ENCODE measurements at regions not wholly inside any gene's neighbourhood (a gene's known extent, or its start where the extent isn't known, plus 50 kb on each side); places are given as distances from the start of the nearest gene placed in this dataset.

- no peak for TF ChIP-seq POLR2A (IDR thresholded peaks at IDR 0.05)
- no peak for TF ChIP-seq POLR2AphosphoS5 (IDR thresholded peaks at IDR 0.05)
- TF ChIP-seq EP300 (IDR thresholded peaks at IDR 0.05; ENCODE audit: low read depth), result no peak
- whole genome bisulfite sequencing, 2 donors (ENCODE audit: low coverage in 1 of 2), result 50 to 74% methylated on average over 1 of the region's 1 CpG
- no peak overlapping the region for H3K27ac ChIP-seq
- no peaks in the 10 kb centered on the region for H3K9me3 ChIP-seq
- intact Hi-C loops (cut with DNase I; ENCODE audit: low total_unique reads), result no loop called here
- no peaks in the 10 kb centered on the region for H3K36me3 ChIP-seq
- no peaks in the 10 kb centered on the region for H3K27me3 ChIP-seq
- no peak for DNase-seq
- in situ Hi-C loops (cut with MboI; ENCODE audit: low pct_ligation_motif_present in 1 of 4, low pct_unique_long_range_greater_than_20kb in 1 of 4, low sequenced_read_pairs in 3 of 4), result no loop called here
- H3K4me3 ChIP-seq, result no peak overlapping the region
- no peaks in the 10 kb centered on the region for H3K4me1 ChIP-seq
Observed at GRCh38 chr6:50661636-50662035, 51.7 kb upstream of the TFAP2D start.
